HAP-1 (cell line): ENCODE measurements at regions not wholly inside any gene's neighbourhood (a gene's known extent, or its start where the extent isn't known, plus 50 kb on each side); places are given as distances from the start of the nearest gene placed in this dataset.

ENCODE experiments used
- DNase-seq, 2 experiments: peaks; one replicate each; pipeline ENCODE4 v3.0.0-alpha.2; 2016 to 2020; ENCODE audit warnings: low spot score in 2 of 2
- H3K27me3 ChIP-seq: fragments of 250-450 bp; sonication (Bioruptor Pico); 2 replicates; pipeline ENCODE4 v1.5.1; 2020; ENCODE audit warnings: low read depth, mild to moderate bottlenecking, moderate library complexity
- H3K36me3 ChIP-seq: fragments of 250-450 bp; sonication (Bioruptor Pico); replicated peaks from 2 replicates; pipeline ENCODE4 v1.5.1; 2020; ENCODE audit warnings: mild to moderate bottlenecking
- H3K4me1 ChIP-seq: fragments of 250-450 bp; sonication (Bioruptor Pico); 2 replicates; pipeline ENCODE4 v1.5.1; 2020; ENCODE audit warnings: mild to moderate bottlenecking
- H3K4me3 ChIP-seq: fragments of 250-450 bp; sonication (Bioruptor Pico); 2 replicates; pipeline ENCODE4 v1.5.1; 2020; ENCODE audit warnings: mild to moderate bottlenecking, moderate library complexity
- H3K9me3 ChIP-seq: fragments of 250-450 bp; sonication (Bioruptor Pico); 2 replicates; pipeline ENCODE4 v1.5.1; 2020; ENCODE audit warnings: mild to moderate bottlenecking, moderate library complexity
- in situ Hi-C: fragments of 300-500 bp; cut with MboI; formaldehyde crosslinking; loops from 3 replicates; pipeline ENCODE4 v1.14.3; 2020; ENCODE audit warnings: low sequenced_read_pairs, inconsistent platforms, mixed read lengths

GRCh38 chr2:129067953-129068352, 749.3 kb upstream of the HS6ST1 start:
- Histone ChIP-seq H3K4me1 (no peaks in the 10 kb centered on the region), H3K36me3 (no peaks in the 10 kb centered on the region), H3K4me3 (no peak overlapping the region), H3K27me3 (no peaks in the 10 kb centered on the region), H3K9me3 (no peaks in the 10 kb centered on the region)
- no peak for DNase-seq
- in situ Hi-C loops: no loop called here

GRCh38 chr2:129068543-129068942, 749.9 kb upstream of the HS6ST1 start:
- no peaks in the 10 kb centered on the region for H3K36me3 ChIP-seq
- in situ Hi-C loops: no loop called here
- H3K27me3 ChIP-seq: no peaks in the 10 kb centered on the region
- DNase-seq: no peak
- H3K4me3 ChIP-seq: no peak overlapping the region
- H3K4me1 ChIP-seq: no peaks in the 10 kb centered on the region
- H3K9me3 ChIP-seq: no peaks in the 10 kb centered on the region

- no peaks in the 10 kb centered on the region for H3K9me3 ChIP-seq
- H3K4me1 ChIP-seq: no peaks in the 10 kb centered on the region
- no peak for DNase-seq
- H3K36me3 ChIP-seq: no peaks in the 10 kb centered on the region
- in situ Hi-C loops: no loop called here
- H3K27me3 ChIP-seq: no peaks in the 10 kb centered on the region
- H3K4me3 ChIP-seq: no peak overlapping the region
Observed at GRCh38 chr2:129069875-129070594, 751.4 kb upstream of the HS6ST1 start.

- Histone ChIP-seq H3K4me3 (no peak overlapping the region), H3K9me3 (no peaks in the 10 kb centered on the region), H3K36me3 (no peaks in the 10 kb centered on the region), H3K4me1 (no peaks in the 10 kb centered on the region), H3K27me3 (no peaks in the 10 kb centered on the region)
- in situ Hi-C loops: no loop called here
- no peak for DNase-seq
Observed at GRCh38 chr2:129070663-129071062, 752.0 kb upstream of the HS6ST1 start.

GRCh38 chr2:129071531-129071930, 752.9 kb upstream of the HS6ST1 start:
- H3K36me3 ChIP-seq: no peaks in the 10 kb centered on the region
- no peak overlapping the region for H3K4me3 ChIP-seq
- no peaks in the 10 kb centered on the region for H3K4me1 ChIP-seq
- in situ Hi-C loops: no loop called here
- no peaks in the 10 kb centered on the region for H3K27me3 ChIP-seq
- DNase-seq: no peak
- no peaks in the 10 kb centered on the region for H3K9me3 ChIP-seq

- Histone ChIP-seq H3K4me1 (no peaks in the 10 kb centered on the region), H3K36me3 (no peaks in the 10 kb centered on the region), H3K9me3 (no peaks in the 10 kb centered on the region), H3K27me3 (no peaks in the 10 kb centered on the region), H3K4me3 (no peak overlapping the region)
- no peak for DNase-seq
- in situ Hi-C loops: no loop called here
Observed at GRCh38 chr2:129074298-129074920, 755.7 kb upstream of the HS6ST1 start.

- in situ Hi-C loops: no loop called here
- Histone ChIP-seq H3K9me3 (no peaks in the 10 kb centered on the region), H3K36me3 (no peaks in the 10 kb centered on the region), H3K4me1 (no peaks in the 10 kb centered on the region), H3K27me3 (no peaks in the 10 kb centered on the region), H3K4me3 (no peak overlapping the region)
- no peak for DNase-seq
Observed at GRCh38 chr2:129078548-129078947, 759.9 kb upstream of the HS6ST1 start.

- Histone ChIP-seq H3K27me3 (no peaks in the 10 kb centered on the region), H3K9me3 (no peaks in the 10 kb centered on the region), H3K4me3 (no peak overlapping the region), H3K36me3 (no peaks in the 10 kb centered on the region), H3K4me1 (no peaks in the 10 kb centered on the region)
- in situ Hi-C loops: no loop called here
- no peak for DNase-seq
Observed at GRCh38 chr2:129080715-129081476, 762.2 kb upstream of the HS6ST1 start.

GRCh38 chr2:129085386-129085785, 766.7 kb upstream of the HS6ST1 start:
- DNase-seq: no peak
- in situ Hi-C loops: no loop called here
- Histone ChIP-seq H3K4me3 (no peak overlapping the region), H3K36me3 (no peaks in the 10 kb centered on the region), H3K27me3 (no peaks in the 10 kb centered on the region), H3K4me1 (no peaks in the 10 kb centered on the region), H3K9me3 (no peaks in the 10 kb centered on the region)

GRCh38 chr2:129087133-129087813, 768.6 kb upstream of the HS6ST1 start:
- Histone ChIP-seq H3K9me3 (no peaks in the 10 kb centered on the region), H3K36me3 (no peaks in the 10 kb centered on the region), H3K4me1 (no peaks in the 10 kb centered on the region), H3K4me3 (no peak overlapping the region), H3K27me3 (no peaks in the 10 kb centered on the region)
- DNase-seq: no peak
- in situ Hi-C loops: no loop called here

GRCh38 chr2:129091620-129092019, 773.0 kb upstream of the HS6ST1 start:
- Histone ChIP-seq H3K36me3 (no peaks in the 10 kb centered on the region), H3K4me3 (no peak overlapping the region), H3K27me3 (no peaks in the 10 kb centered on the region), H3K4me1 (no peaks in the 10 kb centered on the region), H3K9me3 (no peaks in the 10 kb centered on the region)
- in situ Hi-C loops: no loop called here
- no peak for DNase-seq

GRCh38 chr2:129092956-129093355, 774.3 kb upstream of the HS6ST1 start:
- in situ Hi-C loops: no loop called here
- Histone ChIP-seq H3K36me3 (no peaks in the 10 kb centered on the region), H3K27me3 (no peaks in the 10 kb centered on the region), H3K4me1 (no peaks in the 10 kb centered on the region), H3K9me3 (no peaks in the 10 kb centered on the region), H3K4me3 (no peak overlapping the region)
- no peak for DNase-seq

- Histone ChIP-seq H3K4me1 (no peaks in the 10 kb centered on the region), H3K27me3 (no peaks in the 10 kb centered on the region), H3K36me3 (no peaks in the 10 kb centered on the region), H3K9me3 (no peaks in the 10 kb centered on the region; the same call in 1 of the 2 replicates), H3K4me3 (no peak overlapping the region)
- in situ Hi-C loops: no loop called here
- DNase-seq: no peak
Observed at GRCh38 chr2:129101186-129101585, 782.5 kb upstream of the HS6ST1 start.
